Heart right ventricle (tissue), 16 donors: ENCODE measurements at regions not wholly inside any gene's neighbourhood (a gene's known extent, or its start where the extent isn't known, plus 50 kb on each side); places are given as distances from the start of the nearest gene placed in this dataset.

Experiments
- ATAC-seq, 8 donors: fragments of 200-7000 bp; cut with Tn5 transposase; one replicate each; pipeline ENCODE4 v1.9.1; 2020; ENCODE audit warnings: mild to moderate bottlenecking in 8 of 8, moderate library complexity in 8 of 8, moderate number of reproducible peaks in 1 of 8
- DNase-seq, 2 donors: peaks; one replicate each; pipeline ENCODE4 v3.0.0-alpha.2; 2020
- H3K27ac ChIP-seq, 10 donors: fragments of 200-600 bp; sonication (generic) in 2 of 10; one replicate each; pipeline versions ENCODE4 v1.5.0 to v1.8.0; 2020 to 2022; ENCODE audit warnings: mild to moderate bottlenecking in 3 of 10
- H3K27me3 ChIP-seq, 7 donors: fragments of 200-600 bp; one replicate each; pipeline ENCODE4 v1.8.0; 2021 to 2022; ENCODE audit warnings: mild to moderate bottlenecking in 2 of 7
- H3K36me3 ChIP-seq, 9 donors: fragments of 200-600 bp; sonication (generic) in 1 of 9; one replicate each; pipeline versions ENCODE4 v1.5.0 to v1.8.0; 2020 to 2022; ENCODE audit warnings: mild to moderate bottlenecking in 2 of 9
- H3K4me1 ChIP-seq, 9 donors: fragments of 200-600 bp; sonication (generic) in 1 of 9; one replicate each; pipeline versions ENCODE4 v1.5.0 to v1.8.0; 2020 to 2022; ENCODE audit warnings: mild to moderate bottlenecking in 4 of 9
- H3K4me3 ChIP-seq, 10 donors: fragments of 200-600 bp; sonication (generic) in 2 of 10; one replicate each; pipeline versions ENCODE4 v1.5.0 to v1.8.0; 2020 to 2022; ENCODE audit warnings: mild to moderate bottlenecking in 7 of 10, moderate library complexity in 2 of 10
- H3K9me3 ChIP-seq, 11 donors: fragments of 200-600 bp in 10 of 11; sonication (generic) in 2 of 11; one replicate each; pipeline versions ENCODE4 v1.5.0 to v1.8.0; 2013 to 2022; ENCODE audit warnings: mild to moderate bottlenecking in 2 of 11, control low read depth in 1 of 11, moderate library complexity in 1 of 11
- WGBS, 2 donors: extraction: QIAGEN DNeasy Blood & Tissue Kit; methylation state at CpG; one replicate each; pipeline ENCODE4 v1.1.7; 2013; ENCODE audit warnings: inconsistent platforms in 1 of 2; 5-methylcytosine and 5-hydroxymethylcytosine counted together
- intact Hi-C, 10 donors: fragments of 100-400 bp; cut with DNase I; formaldehyde crosslinking; loops; one replicate each; pipeline versions ENCODE4 v1.11.1 to v1.14.2; 2022
- TF ChIP-seq, protein P1 (sequence below), 9 donors: fragments of 200-600 bp; sonication (generic) in 2 of 9; IDR thresholded peaks; one replicate each; pipeline versions ENCODE4 v1.5.0 to v1.8.0; 2021 to 2022; ENCODE audit warnings: antibody characterized with exemption in 9 of 9, mild to moderate bottlenecking in 5 of 9, moderate library complexity in 1 of 9
- donor health status: Arrhythmogenic right ventricular cardiomyopathy.
- donor health status: ischemic (EF 13 %, LVEDD 7.1; RV severe dilation, severe dysfunction).
- donor health status: healthy with polysubstance abuse.
- donor health status: DM: no; HTN: yes; CAD: no.
- donor health status: DM: no; HTN: no; CAD: no.
- donor health status: ischemic (EF 25% LVEDD 6.9; RV normal size, moderate dysfunction).
- donor health status: ischemic (EF 25% LVEDD 5.7; RV mildly dilated, moderate dysfunction).
- donor health status: healthy.
- donor health status: DM: yes; HTN: yes; CAD: no.
- donor health status: Ischemic cardiomyopathy.
- donor health status: ischemic (EF 35%, LVEDD 5.7; RV mildly dilated, moderate dysfunction).
- donor health status: nonischemic (EF 11% LVEDD 7.7; RV severe dilation, severe dysfunction).
- donor health status: DM: yes; HTN: yes; CAD: no.
- donor health status: PGD.
- donor health status: ischemic (EF 29% LVEDD 5.4; RV normal size, mild dysfunction).
- donor health status: nonischemic (EF 23%, LVEDD 6.1; RV moderate dilation, normal function).

DNA sequence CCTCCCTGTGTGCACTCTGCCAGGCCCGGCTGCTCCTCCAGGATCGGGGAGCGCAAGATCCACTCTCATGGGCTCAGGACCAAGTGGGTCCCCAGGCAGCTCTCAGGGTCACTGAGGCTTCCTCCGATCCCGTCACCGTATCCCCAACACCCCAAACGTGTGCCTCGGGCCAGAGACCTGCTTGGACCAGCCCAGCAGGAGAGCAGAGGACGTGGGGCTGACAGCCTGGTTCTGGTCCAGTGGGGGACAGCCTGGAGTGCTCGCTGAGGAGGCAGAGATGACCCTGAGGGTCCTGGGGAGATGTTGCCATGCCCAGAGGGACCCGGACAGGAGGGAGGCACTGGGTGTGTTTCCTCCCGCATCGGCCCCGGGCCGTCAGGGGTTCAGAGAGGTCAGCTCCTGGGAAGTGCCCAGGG, 1402.6 kb downstream of the BRD1 start:
- no peaks in the 10 kb centered on the region for H3K9me3 ChIP-seq
- no peak overlapping the region for H3K4me3 ChIP-seq
- intact Hi-C loops: no loop called here
- no peaks in the 10 kb centered on the region for H3K36me3 ChIP-seq
- no peaks in the 10 kb centered on the region for H3K4me1 ChIP-seq
- ATAC-seq (peak in 1 of 8 donors; percentile 63), DNase-seq (no peak)
- 83 to 86% methylated on average over 15 of the region's 15 CpGs for WGBS, 2 donors
- H3K27me3 ChIP-seq: peaks cover 0 to 50% (median 35%) of the 10 kb centered on the region in 7 donors
- H3K27ac ChIP-seq: no peak overlapping the region
- TF ChIP-seq, protein P1, sequence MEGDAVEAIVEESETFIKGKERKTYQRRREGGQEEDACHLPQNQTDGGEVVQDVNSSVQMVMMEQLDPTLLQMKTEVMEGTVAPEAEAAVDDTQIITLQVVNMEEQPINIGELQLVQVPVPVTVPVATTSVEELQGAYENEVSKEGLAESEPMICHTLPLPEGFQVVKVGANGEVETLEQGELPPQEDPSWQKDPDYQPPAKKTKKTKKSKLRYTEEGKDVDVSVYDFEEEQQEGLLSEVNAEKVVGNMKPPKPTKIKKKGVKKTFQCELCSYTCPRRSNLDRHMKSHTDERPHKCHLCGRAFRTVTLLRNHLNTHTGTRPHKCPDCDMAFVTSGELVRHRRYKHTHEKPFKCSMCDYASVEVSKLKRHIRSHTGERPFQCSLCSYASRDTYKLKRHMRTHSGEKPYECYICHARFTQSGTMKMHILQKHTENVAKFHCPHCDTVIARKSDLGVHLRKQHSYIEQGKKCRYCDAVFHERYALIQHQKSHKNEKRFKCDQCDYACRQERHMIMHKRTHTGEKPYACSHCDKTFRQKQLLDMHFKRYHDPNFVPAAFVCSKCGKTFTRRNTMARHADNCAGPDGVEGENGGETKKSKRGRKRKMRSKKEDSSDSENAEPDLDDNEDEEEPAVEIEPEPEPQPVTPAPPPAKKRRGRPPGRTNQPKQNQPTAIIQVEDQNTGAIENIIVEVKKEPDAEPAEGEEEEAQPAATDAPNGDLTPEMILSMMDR (IDR thresholded peaks at IDR 0.05): no peak

- TF ChIP-seq, protein P1 (IDR thresholded peaks at IDR 0.05): no peak
- H3K4me1 ChIP-seq: no peaks in the 10 kb centered on the region
- peaks cover 0 to 50% (median 38%) of the 10 kb centered on the region in 7 donors for H3K27me3 ChIP-seq
- H3K36me3 ChIP-seq: no peaks in the 10 kb centered on the region
- no peak for DNase-seq
- intact Hi-C loops: no loop called here
- WGBS, 2 donors: 65 to 76% methylated on average over 5 of the region's 5 CpGs
- H3K4me3 ChIP-seq: no peak overlapping the region
- H3K27ac ChIP-seq: no peak overlapping the region
- H3K9me3 ChIP-seq: no peaks in the 10 kb centered on the region
- ATAC-seq: no peak
Observed at GRCh38 chr22:48424661-48425060, 1403.0 kb downstream of the BRD1 start.

GRCh38 chr22:48424201-48424627, 1403.5 kb downstream of the BRD1 start:
- WGBS, 2 donors: 81 to 83% methylated on average over 18 of the region's 18 CpGs
- no peak overlapping the region for H3K4me3 ChIP-seq
- H3K4me1 ChIP-seq: no peaks in the 10 kb centered on the region
- intact Hi-C loops: no loop called here
- no peaks in the 10 kb centered on the region for H3K9me3 ChIP-seq
- ATAC-seq (no peak), DNase-seq (no peak)
- H3K27me3 ChIP-seq: peaks cover 0 to 49% (median 37%) of the 10 kb centered on the region in 7 donors
- TF ChIP-seq, protein P1 (IDR thresholded peaks at IDR 0.05): no peak
- no peaks in the 10 kb centered on the region for H3K36me3 ChIP-seq
- H3K27ac ChIP-seq: no peak overlapping the region

DNA sequence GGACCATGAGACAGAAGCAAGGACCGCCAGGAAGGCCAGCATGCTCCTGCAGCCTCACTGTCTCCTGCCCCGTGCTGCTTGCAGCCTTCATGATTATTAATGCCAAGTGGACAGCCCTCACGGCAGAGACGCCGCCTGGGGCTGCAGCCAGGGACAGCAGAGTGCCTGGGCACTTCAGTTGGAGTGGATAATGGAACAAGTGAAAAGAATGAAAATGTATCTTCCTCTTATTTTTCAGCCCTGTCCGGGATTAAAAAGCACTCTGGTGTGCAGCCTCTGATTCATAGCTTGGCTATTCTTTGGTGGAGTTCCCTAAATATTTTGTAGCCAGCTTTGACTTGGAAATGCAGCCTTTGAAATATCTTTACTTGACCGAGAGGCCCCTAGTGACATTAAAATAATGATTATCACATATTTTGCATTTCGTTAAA, 1404.2 kb downstream of the BRD1 start:
- Histone ChIP-seq H3K4me3 (no peak overlapping the region), H3K27ac (no peak overlapping the region), H3K9me3 (no peaks in the 10 kb centered on the region), H3K36me3 (no peaks in the 10 kb centered on the region), H3K4me1 (no peaks in the 10 kb centered on the region), H3K27me3 (peaks cover 0 to 48% (median 31%) of the 10 kb centered on the region in 7 donors)
- intact Hi-C loops: no loop called here
- TF ChIP-seq, protein P1 (IDR thresholded peaks at IDR 0.05): no peak
- ATAC-seq: no peak
- WGBS, 2 donors: 73 to 74% methylated on average over 8 of the region's 8 CpGs
- no peak for DNase-seq
